ENCODE measurements at regions not wholly inside any gene's neighbourhood (a gene's known extent, or its start where the extent isn't known, plus 50 kb on each side); places are given as distances from the start of the nearest gene placed in this dataset.

- H3K9me3 ChIP-seq (ENCODE audit: control insufficient read depth, low read depth, low read length): no peaks in the 10 kb centered on the region
- FAIRE-seq: no peak
- H3K27me3 ChIP-seq (ENCODE audit: control insufficient read depth, extremely low read depth, insufficient read depth, low read length): peaks cover 21% of the 10 kb centered on the region
- no peak overlapping the region for H3K9ac ChIP-seq (ENCODE audit: control insufficient read depth, extremely low read depth, insufficient read depth, low read length)
- peaks cover 13% of the 10 kb centered on the region for H3K4me1 ChIP-seq (ENCODE audit: control insufficient read depth, extremely low read depth, insufficient read depth, low read length)
- no peaks in the 10 kb centered on the region for H3K79me2 ChIP-seq (ENCODE audit: control insufficient read depth, insufficient read depth, low read length)
- H4K20me1 ChIP-seq (ENCODE audit: control insufficient read depth, extremely low read depth, insufficient read depth, low read length): no peaks in the 10 kb centered on the region
- H3K36me3 ChIP-seq (ENCODE audit: control insufficient read depth in 2 of 2, extremely low read depth in 1 of 2, insufficient read depth in 2 of 2, low read length in 2 of 2): no peaks in the 10 kb centered on the region
- no peaks in the 10 kb centered on the region for H3K9me1 ChIP-seq (ENCODE audit: control insufficient read depth, extremely low read depth, insufficient read depth, low read length)
- H3K4me2 ChIP-seq (ENCODE audit: control insufficient read depth, extremely low read depth, insufficient read depth, low read depth, low read length): no peak overlapping the region
- no peak overlapping the region for H3K4me3 ChIP-seq (ENCODE audit: control insufficient read depth in 2 of 3, extremely low read depth in 1 of 3, insufficient read depth in 2 of 3, low read depth in 1 of 3, low read length in 3 of 3)
- dilution Hi-C loops (cut with MboI; ENCODE audit: extremely low pct_ligation_motif_present, low sequenced_read_pairs): no loop called here
- H2AFZ ChIP-seq (ENCODE audit: control insufficient read depth, low read length): no peak overlapping the region
- TF ChIP-seq EZH2 (IDR thresholded peaks at IDR 0.05; ENCODE audit: low read length) (no peak), CTCF (optimal IDR thresholded peaks at IDR 0.05 in 1 of 3, IDR thresholded peaks at IDR 0.05 in 1 of 3, conservative IDR thresholded peaks at IDR 0.05 in 1 of 3; ENCODE audit: extremely low read depth in 1 of 3, insufficient read depth in 2 of 3, low read length in 3 of 3) (no peak)
- no peak for DNase-seq (ENCODE audit: low read depth, low spot score)
- no peak overlapping the region for H3K27ac ChIP-seq (ENCODE audit: control insufficient read depth, insufficient read depth, low read length)
Measured at GRCh38 chr15:69626095-69627066, 173.8 kb downstream of the RPLP1 start.

DNA sequence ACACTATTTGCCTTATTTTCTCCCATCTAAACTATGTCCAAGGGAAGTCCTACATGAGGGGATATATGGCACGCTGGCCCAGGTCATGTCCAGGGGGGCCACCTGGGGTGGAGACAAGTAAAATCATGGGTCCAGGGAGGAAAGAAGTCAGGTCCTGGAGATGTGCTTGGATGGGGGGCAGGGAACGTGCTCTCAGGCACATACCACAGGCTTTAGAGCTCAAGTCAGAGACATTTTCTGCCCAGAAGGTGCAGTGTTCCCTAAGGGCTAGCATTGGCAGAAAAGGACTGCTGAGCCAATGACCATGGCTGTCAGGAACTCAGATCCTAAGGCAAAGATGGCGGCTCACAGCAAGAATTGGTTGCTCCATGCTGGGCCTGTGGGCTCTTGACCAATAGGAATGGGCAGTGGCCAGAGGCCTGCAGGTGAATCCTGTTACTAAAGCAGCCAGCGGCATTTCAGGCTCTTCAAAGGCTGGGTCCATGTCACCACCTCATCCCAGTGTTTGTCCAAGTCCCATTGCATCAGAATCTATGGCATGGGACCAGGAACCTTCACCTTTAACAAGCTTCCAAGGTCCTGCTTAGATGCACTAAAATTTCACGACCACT is 175.0 kb downstream of the RPLP1 start:
- H3K36me3 ChIP-seq (ENCODE audit: control insufficient read depth in 2 of 2, extremely low read depth in 1 of 2, insufficient read depth in 2 of 2, low read length in 2 of 2): no peaks in the 10 kb centered on the region
- TF ChIP-seq CTCF (optimal IDR thresholded peaks at IDR 0.05 in 1 of 3, IDR thresholded peaks at IDR 0.05 in 1 of 3, conservative IDR thresholded peaks at IDR 0.05 in 1 of 3; ENCODE audit: extremely low read depth in 1 of 3, insufficient read depth in 2 of 3, low read length in 3 of 3) (no peak), EZH2 (IDR thresholded peaks at IDR 0.05; ENCODE audit: low read length) (no peak)

More for the DNA sequence above, 175.0 kb downstream of the RPLP1 start:
- Histone ChIP-seq H3K9me3 (ENCODE audit: control insufficient read depth, low read depth, low read length) (no peaks in the 10 kb centered on the region), H3K27me3 (ENCODE audit: control insufficient read depth, extremely low read depth, insufficient read depth, low read length) (peaks cover 23% of the 10 kb centered on the region), H3K9ac (ENCODE audit: control insufficient read depth, extremely low read depth, insufficient read depth, low read length) (no peak overlapping the region), H3K4me2 (ENCODE audit: control insufficient read depth, extremely low read depth, insufficient read depth, low read depth, low read length) (no peak overlapping the region), H2AFZ (ENCODE audit: control insufficient read depth, low read length) (no peak overlapping the region), H3K79me2 (ENCODE audit: control insufficient read depth, insufficient read depth, low read length) (no peaks in the 10 kb centered on the region), H3K4me1 (ENCODE audit: control insufficient read depth, extremely low read depth, insufficient read depth, low read length) (peaks cover 13% of the 10 kb centered on the region), H3K27ac (ENCODE audit: control insufficient read depth, insufficient read depth, low read length) (no peak overlapping the region), H3K4me3 (ENCODE audit: control insufficient read depth in 2 of 3, extremely low read depth in 1 of 3, insufficient read depth in 2 of 3, low read depth in 1 of 3, low read length in 3 of 3) (no peak overlapping the region), H3K9me1 (ENCODE audit: control insufficient read depth, extremely low read depth, insufficient read depth, low read length) (no peaks in the 10 kb centered on the region), H4K20me1 (ENCODE audit: control insufficient read depth, extremely low read depth, insufficient read depth, low read length) (no peaks in the 10 kb centered on the region)
- no peak for FAIRE-seq
- DNase-seq (ENCODE audit: low read depth, low spot score): no peak
- dilution Hi-C loops (cut with MboI; ENCODE audit: extremely low pct_ligation_motif_present, low sequenced_read_pairs): no loop called here

Measured in keratinocyte (primary cell).